C1 segment of cervical spinal cord (tissue), 14 donors: ENCODE measurements at regions not wholly inside any gene's neighbourhood (a gene's known extent, or its start where the extent isn't known, plus 50 kb on each side); places are given as distances from the start of the nearest gene placed in this dataset.

ENCODE experiments used
- DNase-seq, 14 donors: peaks; one replicate each; lab custom pipeline; 2025; lab: John Stamatoyannopoulos, UW

GRCh38 chr16:88318051-88318450 lies 64.7 kb upstream of the ZNF469 start:
- no peak for DNase-seq

GRCh38 chr16:88318521-88318920 lies 64.2 kb upstream of the ZNF469 start:
- DNase-seq = no peak

GRCh38 chr16:88319116-88319965 lies 63.4 kb upstream of the ZNF469 start:
- DNase-seq = no peak

DNA sequence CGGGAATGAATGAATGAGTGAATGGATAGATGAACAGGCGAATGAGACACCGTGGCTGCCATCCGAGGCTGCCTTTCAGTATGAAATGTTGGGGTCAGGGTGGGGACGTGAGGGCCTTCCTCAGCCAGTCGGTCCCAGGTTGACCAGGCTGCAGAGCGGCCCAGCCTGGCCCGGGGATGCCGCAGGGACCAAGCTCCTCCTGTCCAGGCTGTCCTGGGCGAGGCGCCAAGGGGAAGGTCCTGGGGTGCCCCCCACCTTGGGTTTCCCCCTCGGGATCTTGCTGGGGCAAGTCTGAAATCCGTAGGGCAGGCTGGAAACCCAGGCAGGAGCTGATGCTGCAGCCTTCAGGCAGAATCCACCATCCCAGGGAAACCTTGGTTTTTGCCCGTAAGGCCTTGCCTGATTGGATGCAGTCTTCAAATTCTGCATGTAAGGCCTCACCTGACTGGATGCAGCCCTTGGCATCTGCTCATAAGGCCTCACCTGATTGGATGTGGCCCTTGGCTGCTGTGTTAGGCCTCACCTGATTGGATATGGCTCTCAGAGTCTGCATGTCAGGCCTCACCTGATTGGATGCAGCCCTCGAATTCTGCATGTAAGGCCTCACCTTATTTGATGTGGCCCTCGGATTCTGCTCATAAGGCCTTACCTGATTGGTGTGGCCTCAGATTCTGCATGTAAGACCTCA lies 61.7 kb upstream of the ZNF469 start:
- DNase-seq = no peak

- no peak for DNase-seq
Observed at GRCh38 chr16:88321635-88322499, 60.9 kb upstream of the ZNF469 start.

GRCh38 chr16:88322500-88322970 lies 60.2 kb upstream of the ZNF469 start:
- DNase-seq = no peak

DNA sequence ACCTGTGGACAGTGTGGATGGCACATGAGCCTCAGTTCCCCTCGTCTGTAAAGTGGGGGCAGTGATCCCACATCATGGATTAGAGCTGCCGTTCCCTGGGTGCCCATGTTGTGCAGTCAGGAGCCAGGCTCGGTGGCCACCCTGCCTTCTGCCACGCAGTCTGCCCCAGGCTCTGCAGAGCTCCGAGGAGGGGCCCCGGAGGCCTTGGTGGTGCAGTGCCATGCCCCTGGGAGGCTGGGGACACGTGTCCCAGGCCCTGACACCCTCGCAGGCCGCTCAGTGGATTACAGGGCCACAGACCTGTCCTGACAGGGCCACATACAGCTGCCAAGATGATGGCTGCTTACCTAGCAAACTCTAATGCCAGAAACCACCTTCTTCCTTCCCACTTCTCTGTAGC lies 59.7 kb upstream of the ZNF469 start:
- DNase-seq = no peak

GRCh38 chr16:88323546-88324330 lies 59.0 kb upstream of the ZNF469 start:
- no peak for DNase-seq

- DNase-seq = no peak
Observed at GRCh38 chr16:88325087-88325750, 57.5 kb upstream of the ZNF469 start.

- DNase-seq = no peak
Observed at GRCh38 chr16:88325976-88326375, 56.8 kb upstream of the ZNF469 start.

GRCh38 chr16:88326611-88327485 lies 55.9 kb upstream of the ZNF469 start:
- no peak for DNase-seq

DNA sequence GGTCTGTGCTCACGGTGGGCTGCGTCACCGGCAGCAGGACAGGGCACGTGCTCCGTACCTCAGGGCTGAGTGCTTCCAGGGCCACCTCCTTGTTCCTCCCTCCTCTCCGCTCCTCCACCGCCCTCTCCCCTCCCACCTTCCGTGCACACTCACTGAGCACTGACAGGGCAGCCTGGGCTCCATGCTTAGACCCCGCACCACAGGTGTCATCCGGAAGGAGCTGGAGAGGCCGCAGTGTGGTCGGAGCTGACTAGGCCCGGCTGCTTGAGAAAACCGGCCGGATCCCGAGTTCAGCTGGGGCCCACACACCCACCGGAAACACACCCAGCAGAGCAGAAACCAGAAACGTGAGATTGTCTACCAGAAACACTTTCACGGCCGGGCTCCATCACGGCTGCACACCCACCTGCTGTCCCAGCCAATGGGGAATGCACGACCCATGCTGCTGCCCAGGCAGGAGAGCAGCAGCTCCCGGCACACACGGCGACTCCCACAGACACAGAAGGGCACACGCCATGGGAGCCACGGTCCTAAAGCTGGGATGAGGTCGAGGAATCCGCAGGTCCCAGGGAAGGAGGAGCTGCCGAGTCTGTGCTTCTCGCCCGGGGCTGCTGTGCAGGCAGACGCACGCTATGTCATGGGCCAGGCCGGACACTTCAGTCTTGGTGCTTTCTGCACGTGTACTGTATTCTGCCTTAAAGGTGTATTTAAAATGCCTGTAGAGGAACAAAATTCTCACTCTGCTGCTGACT lies 55.0 kb upstream of the ZNF469 start:
- DNase-seq = no peak

DNA sequence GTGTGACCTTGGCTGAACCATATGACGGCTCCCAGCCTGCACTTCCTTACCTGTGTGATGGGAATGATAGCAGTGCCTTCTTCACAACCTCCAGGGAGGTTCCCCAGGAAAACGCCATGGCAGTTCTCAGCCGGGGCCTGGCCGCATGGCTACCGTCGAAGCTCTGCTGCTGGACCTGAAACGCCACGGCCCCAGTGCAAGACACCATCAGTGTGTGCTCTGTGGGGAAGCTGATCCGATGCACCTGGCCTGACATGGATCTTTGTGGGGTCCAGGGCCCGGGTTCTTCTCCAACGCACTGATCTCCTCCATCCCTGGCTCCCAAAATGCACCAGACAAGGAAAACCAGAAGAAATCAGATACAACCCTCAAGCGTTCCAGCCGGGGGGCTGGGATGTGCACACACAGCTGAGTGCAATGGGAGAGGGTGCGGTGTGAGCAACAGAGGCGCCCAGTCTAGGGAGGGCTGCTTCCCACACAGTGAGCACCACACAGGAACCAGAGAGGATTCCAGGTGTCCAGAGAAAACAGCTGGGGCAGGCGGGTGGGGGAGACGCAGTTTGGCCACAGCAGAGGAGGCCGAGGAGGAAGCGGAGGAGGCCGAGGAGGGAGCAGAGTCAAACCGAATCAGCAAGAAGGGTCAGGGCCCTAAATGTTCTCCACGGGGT lies 54.3 kb upstream of the ZNF469 start:
- no peak for DNase-seq

GRCh38 chr16:88329726-88330700 lies 52.7 kb upstream of the ZNF469 start:
- no peak for DNase-seq

DNA sequence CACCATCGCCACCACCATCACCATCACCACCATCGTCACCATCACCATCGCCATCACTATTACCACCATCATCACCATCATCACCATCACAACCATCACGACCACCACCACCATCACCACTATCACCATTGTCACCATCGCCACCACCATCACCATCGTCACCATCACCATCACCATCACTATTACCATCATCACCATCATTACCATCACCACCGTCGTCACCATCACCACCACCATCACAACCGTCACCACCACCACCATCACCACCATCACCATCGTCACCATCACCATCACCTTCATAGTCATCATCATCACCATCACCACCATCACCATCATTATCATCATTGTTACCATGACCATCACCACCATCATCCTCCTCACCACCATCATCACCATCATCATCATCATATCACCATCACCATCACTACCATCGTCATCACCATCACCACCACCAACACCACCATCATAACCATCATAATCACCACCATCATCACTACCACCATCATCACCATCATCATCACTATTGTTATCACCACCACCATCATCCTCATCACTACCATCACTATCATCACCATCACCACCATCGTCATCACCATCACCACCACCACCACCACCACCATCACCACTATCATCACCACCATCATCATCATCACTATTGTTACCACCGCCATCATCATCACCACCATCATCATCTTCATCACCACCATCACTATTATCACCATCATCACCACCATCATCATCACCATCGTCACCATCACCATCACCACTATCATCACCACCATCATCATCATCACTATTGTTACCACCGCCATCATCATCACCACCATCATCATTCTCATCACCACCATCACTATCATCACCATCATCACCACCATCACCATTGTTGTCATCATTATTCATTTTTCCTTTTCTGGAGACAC lies 51.5 kb upstream of the ZNF469 start:
- DNase-seq = no peak
